DMS 273 (cell line): ENCODE measurements at regions not wholly inside any gene's neighbourhood (a gene's known extent, or its start where the extent isn't known, plus 50 kb on each side); places are given as distances from the start of the nearest gene placed in this dataset.
"Not testable (repeated sequence)": the region's sequence is repeated elsewhere in the genome, so short reads cannot be mapped to it uniquely, and the experiment has no call there.

Experiments
- DNase-seq: peaks from one replicate; lab custom pipeline; 2025; ENCODE audit not compliant: unreplicated experiment; lab: John Stamatoyannopoulos, UW

DNA sequence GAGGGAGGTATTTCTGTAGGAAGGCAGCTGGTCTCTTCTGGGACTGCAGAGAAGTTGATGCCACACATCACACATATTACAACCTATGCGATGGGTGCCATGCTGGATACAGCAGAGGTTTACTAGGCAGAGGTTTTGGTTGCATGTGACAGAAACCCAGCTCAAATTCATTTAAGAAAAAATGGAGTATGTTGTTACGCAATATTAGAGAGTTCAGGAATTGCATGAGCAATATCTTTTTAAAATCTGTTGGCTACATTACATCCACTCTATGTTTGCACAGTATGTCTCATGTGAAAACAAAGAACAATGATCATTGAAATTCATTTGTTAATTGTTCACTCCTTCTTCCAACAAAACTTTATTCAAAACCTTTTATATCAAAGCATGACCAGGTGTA is 425.2 kb downstream of the RWDD3 start:
- no peak for DNase-seq

DNA sequence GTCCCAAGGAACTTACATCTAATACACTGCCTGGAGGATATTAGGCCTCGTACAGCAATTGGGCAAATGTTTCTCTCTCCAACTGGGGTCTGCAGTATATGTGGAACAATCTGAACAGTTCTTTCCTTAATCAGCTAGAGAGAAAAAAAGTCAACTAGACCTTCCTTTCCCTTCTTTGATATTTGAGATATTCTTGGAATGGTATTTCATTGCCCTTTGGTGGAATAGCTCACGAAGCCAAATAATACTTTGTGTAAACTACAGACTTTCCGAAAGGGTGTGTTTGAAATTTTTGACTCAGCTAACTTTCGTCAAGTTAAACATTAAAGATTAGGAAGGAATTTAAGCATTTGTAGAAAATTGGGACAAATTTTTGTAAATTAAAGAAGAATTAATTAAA is 425.6 kb downstream of the RWDD3 start:
- no peak for DNase-seq

- DNase-seq, result no peak
Measured at GRCh38 chr1:95660736-95661135, 426.7 kb downstream of the RWDD3 start.

GRCh38 chr1:95663530-95663929 is 429.5 kb downstream of the RWDD3 start:
- DNase-seq, result not testable (repeated sequence)

GRCh38 chr1:95668165-95668564 is 434.2 kb downstream of the RWDD3 start:
- no peak for DNase-seq

GRCh38 chr1:95669638-95670037 is 435.6 kb downstream of the RWDD3 start:
- not testable (repeated sequence) for DNase-seq

DNA sequence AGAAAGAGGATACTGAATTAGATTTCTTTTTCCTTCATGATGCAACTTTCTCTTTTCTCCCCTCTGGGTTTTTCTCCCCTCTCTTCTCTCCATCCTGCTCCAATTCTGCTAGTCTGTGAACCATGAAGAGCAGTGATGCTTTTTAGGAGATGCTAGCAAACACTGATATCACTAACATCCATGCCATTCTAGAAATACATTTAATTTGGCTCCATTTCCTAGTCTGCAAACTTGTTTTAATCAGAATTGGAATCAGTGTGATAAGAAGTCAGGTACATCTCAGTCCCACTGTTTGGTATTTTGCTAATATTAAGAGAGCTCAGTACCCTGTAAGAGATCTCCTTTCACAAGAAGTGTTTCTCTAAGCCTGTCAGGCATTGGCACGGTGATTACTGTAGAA is 437.1 kb downstream of the RWDD3 start:
- DNase-seq, result no peak

GRCh38 chr1:95679262-95679661 is 445.3 kb downstream of the RWDD3 start:
- peak; percentile 45 for DNase-seq

DNA sequence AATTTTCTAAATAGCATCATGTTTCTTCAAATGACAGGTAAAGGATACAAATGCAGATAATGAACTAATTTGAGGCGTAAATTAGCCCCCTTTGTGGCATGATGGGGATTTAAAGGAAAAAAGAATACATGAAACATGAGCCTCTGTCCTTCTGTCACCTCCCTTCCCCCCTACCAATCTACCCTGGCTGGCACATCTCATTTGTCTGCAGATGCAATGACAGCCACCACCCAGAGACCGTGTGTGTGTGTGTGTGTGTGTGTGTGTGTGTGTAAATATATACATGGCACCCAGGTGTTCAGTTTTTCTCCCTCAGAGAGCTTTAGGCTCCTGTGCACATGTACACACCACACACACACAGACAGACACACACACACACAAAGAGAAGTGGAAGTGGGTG is 451.1 kb downstream of the RWDD3 start:
- DNase-seq, result peak; percentile 35

- DNase-seq, result no peak
Measured at GRCh38 chr1:95686217-95686616, 452.2 kb downstream of the RWDD3 start.

- DNase-seq, result no peak
Measured at GRCh38 chr1:95699149-95699953, 465.3 kb downstream of the RWDD3 start.

GRCh38 chr1:95701450-95702173 is 467.6 kb downstream of the RWDD3 start:
- DNase-seq, result no peak

DNA sequence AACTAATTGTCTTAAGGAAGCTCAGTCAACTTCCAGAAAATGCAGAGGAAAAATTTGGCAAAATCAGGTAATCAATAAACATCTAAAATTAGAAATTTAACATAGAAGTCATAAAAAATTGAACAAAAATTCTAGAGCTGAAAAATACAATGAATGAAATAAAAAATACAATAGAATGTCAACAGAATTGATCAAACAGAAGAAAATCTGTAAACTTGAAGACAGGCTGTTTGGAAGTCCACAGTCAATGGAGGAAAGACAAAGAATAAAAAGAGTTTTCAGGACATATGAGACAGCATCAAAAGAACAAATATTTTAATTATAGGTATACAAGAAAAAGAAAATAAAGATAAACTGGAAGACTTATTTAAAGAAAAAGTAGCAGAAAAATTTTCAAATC is 469.0 kb downstream of the RWDD3 start:
- DNase-seq, result no peak

DNA sequence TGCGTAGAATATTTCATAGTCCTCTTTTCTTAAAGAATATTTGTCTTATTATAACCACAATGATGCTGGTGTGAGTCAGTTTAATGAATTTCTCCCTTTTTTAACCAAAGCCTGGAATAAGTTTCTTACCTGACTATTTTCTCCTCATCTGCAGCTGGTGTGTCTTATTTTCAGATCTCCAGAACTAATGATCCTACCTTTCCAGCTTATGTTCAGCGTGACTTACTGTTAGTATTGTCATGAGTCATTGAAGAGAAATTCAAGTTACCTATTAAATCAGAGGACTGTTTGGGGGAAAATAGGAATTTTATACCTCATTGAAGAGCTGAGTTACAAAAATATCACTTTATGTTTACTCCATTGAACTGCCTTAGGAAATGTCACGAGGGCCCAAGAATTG is 482.1 kb downstream of the RWDD3 start:
- DNase-seq, result no peak

DNA sequence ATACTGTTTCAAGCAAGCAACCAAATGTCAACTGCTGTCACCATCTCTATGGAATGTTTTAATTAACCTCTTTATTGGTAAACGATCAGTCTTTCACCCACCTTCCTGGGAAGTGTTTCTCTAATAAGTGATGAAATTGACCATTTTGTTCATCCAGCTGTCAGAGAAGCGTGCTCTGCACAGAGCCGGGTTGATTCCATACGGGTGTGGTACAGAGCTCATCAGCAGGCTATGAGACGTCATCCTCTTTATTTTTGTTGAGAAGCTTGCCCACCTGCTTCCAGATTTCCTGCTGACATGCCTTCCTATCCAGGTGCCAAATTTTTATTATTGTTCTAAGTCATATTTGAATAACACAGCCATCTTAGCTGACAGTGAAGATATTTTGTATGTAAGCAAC is 482.5 kb downstream of the RWDD3 start:
- DNase-seq, result no peak

DNA sequence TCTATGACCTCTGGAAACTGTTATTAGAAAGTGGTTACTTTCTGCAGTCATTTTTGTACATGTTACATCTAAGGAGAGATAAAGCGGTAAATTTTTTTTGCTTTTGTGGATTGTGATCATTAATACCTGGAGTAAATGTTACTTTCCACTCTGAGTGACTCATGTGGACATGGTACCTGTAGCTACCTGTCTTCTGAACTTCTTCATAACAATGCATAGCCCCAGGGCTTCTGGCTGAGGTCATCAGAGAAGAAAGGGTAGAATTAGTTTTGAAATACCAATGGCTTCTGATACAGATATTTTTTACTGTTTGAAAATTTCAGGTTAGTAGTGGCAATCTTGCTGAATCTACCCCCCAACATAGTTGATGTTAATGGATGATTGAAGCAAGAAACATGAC is 489.3 kb downstream of the RWDD3 start:
- DNase-seq, result no peak

DNA sequence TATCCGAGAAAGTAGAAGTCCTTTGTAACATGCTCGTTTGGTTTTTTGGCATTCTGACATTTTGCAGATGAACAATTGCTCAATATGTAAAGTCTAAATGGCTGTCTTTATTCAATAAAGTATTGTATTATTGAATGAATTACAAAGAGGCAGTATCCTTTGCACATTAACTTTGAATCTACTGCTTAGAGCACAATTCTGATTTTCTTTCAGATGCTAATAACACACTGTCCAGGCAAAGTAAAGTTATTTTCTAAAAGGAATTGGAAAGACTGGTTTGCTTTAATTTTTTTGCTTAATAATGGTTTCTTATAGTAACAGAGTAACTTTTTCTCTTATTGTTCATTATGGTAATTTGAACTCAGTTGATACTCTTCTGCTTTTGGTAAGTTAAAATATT is 494.8 kb downstream of the RWDD3 start:
- DNase-seq, result no peak

DNA sequence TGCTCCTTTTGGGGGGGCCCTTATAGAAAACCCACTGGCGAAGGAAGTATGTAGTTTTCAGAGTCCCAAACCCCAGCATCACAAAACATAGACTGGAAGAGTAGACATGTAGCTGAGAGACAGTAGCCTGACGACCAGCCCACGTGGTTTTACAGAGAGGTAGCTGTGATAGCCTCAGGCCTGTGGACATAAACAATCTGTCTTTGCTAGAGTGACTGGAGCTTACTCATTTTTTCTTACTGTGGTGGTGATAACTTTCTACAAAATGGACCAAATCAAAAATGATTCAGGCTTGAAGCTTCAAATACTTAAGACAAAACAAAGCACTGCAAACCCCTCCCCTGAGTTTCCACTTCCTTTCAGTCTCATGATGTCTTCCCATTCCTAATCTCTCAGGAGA is 497.0 kb downstream of the RWDD3 start:
- no peak for DNase-seq

DNA sequence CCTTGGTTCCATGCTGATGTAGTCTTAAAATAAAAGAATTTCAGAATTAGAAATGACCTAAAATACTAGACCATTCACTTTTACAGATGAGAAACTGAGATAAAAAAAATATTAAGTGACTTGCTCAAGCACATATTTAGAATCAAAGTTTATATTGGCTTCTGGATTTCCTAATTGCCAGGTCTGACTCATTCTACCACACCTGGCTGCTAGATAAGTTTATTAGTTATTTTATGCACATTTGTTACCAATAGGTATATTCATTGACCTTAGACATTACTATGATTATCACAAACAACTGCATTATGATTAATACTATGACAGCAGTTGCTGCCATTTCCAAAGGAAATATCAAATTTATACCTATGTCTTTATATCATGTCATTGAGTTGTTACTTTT is 497.5 kb downstream of the RWDD3 start:
- no peak for DNase-seq

- no peak for DNase-seq
Measured at GRCh38 chr1:95733031-95733430, 499.0 kb downstream of the RWDD3 start.

DNA sequence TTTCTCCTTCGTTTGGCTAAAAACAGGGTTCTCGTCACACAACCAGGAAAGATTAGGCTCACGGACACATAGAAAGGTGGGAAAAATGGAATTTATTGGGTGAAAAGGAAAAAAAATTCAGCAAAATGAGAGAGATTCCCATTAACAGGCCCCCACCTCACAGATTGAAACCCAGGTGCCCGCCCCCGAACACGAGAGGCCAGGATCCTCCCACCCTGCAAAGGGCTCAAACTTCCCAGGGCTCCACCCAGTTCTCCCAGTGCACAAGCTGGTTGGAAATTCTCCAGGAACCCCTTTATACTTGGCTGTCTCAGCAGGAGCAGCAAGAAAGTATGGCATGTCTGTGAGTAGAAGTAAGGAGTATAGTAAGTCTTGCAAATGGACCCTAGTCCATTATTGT is 499.7 kb downstream of the RWDD3 start:
- no peak for DNase-seq

DNA sequence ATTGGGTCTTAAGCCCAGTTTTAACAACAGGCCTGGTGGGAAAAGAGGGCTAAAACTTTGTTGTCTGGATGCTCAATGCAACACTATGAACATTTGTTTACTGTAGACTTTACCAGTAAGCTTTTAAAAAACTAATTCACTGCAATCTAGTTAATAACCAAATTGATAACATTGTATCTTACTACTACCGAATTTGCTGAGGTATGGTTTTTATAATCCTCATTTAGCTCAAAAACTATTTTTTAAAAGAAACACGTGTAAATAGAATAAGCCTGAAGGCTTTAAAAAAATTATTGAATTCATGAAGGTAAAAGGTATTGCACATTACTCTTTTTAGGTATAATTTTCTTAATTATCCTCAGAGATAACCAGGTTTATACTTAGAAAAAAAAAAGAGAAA is 500.6 kb downstream of the RWDD3 start:
- no peak for DNase-seq
